ENCODE measurements at regions not wholly inside any gene's neighbourhood (a gene's known extent, or its start where the extent isn't known, plus 50 kb on each side); places are given as distances from the start of the nearest gene placed in this dataset.

GRCh38 chr4:129994715-129995114 lies 898.8 kb downstream of the C4orf33 start:
- H3K56ac ChIP-seq (ENCODE audit: extremely low read depth, insufficient read depth, low read length): no peak overlapping the region
- no peak overlapping the region for H4K91ac ChIP-seq (ENCODE audit: insufficient read depth, low read depth, low read length)
- H3K27me3 ChIP-seq (ENCODE audit: control insufficient read depth, insufficient read depth, low read length): no peaks in the 10 kb centered on the region
- H2BK5ac ChIP-seq (ENCODE audit: low read depth, low read length, poor library complexity, severe bottlenecking): no peak overlapping the region
- H2AFZ ChIP-seq (replicated peaks; ENCODE audit: low read length, poor library complexity): no peak overlapping the region
- H3K9me1 ChIP-seq (ENCODE audit: insufficient read depth, low read length): no peaks in the 10 kb centered on the region
- H3K18ac ChIP-seq (ENCODE audit: low read depth, low read length): no peak overlapping the region
- intact Hi-C loops (cut with micrococcal nuclease) (no loop called here), in situ Hi-C loops (cut with MboI; ENCODE audit: low sequenced_read_pairs) (no loop called here), dilution Hi-C loops (cut with HindIII; ENCODE audit: low sequenced_read_pairs, unreplicated experiment) (no loop called here)
- no peak overlapping the region for H3K9ac ChIP-seq (ENCODE audit: low read depth, low read length)
- POLR2A ChIA-PET (ENCODE audit: unreplicated experiment): no interaction called here
- H3K23ac ChIP-seq (ENCODE audit: low read depth, low read length): no peak overlapping the region
- no peak overlapping the region for H2AK5ac ChIP-seq (ENCODE audit: low read depth, low read length)
- no peak overlapping the region for H2AK9ac ChIP-seq (replicated peaks; ENCODE audit: low read depth, low read length, poor library complexity)
- WGBS, 2 experiments (ENCODE audit: extremely low coverage in 2 of 2, insufficient read length in 1 of 2): no CpG with 5 or more reads among the region's 4 CpGs
- CTCF ChIA-PET: no interaction called here
- no peaks in the 10 kb centered on the region for H3K4me1 ChIP-seq (ENCODE audit: control insufficient read depth, insufficient read depth, low read length)
- DNase-seq (no peak), ATAC-seq (ENCODE audit: low read depth) (no peak)
- H3K4ac ChIP-seq (ENCODE audit: low read depth, low read length): no peak overlapping the region
- no peak overlapping the region for H2BK120ac ChIP-seq (ENCODE audit: low read depth, low read length)
- H3K4me3 ChIP-seq (ENCODE audit: insufficient read depth, low read depth, low read length): no peak overlapping the region
- no peak overlapping the region for H2BK15ac ChIP-seq (ENCODE audit: low read depth, low read length)
- no peak overlapping the region for H2BK20ac ChIP-seq (ENCODE audit: low read depth, low read length)
- H3K79me1 ChIP-seq (ENCODE audit: low read depth in 1 of 2, low read length in 2 of 2): no peaks in the 10 kb centered on the region
- no TSS peak for BruUV-seq (replicated peaks)
- H4K20me1 ChIP-seq (ENCODE audit: insufficient read depth, low read length): no peaks in the 10 kb centered on the region
- no peaks in the 10 kb centered on the region for H3K36me3 ChIP-seq (ENCODE audit: control insufficient read depth, insufficient read depth, low read length)
- H4K8ac ChIP-seq (ENCODE audit: low read depth in 2 of 2, low read length in 2 of 2): no peak overlapping the region
- H3K9me3 ChIP-seq (ENCODE audit: control insufficient read depth, insufficient read depth, low read length): peaks cover 10% of the 10 kb centered on the region
- TF ChIP-seq RAD21 (IDR thresholded peaks at IDR 0.05; ENCODE audit: low read length): no peak
- no peak for TF ChIP-seq RFX5 (IDR thresholded peaks at IDR 0.05; ENCODE audit: low read depth, low read length)
- no peak for TF ChIP-seq SMC3 (IDR thresholded peaks at IDR 0.05; ENCODE audit: low read depth, low read length)
- TF ChIP-seq ELK1 (IDR thresholded peaks at IDR 0.05; ENCODE audit: borderline replicate concordance, low read depth, low read length): no peak
- TF ChIP-seq NFE2L2 (IDR thresholded peaks at IDR 0.05; ENCODE audit: low read depth, low read length): no peak
- no peak for TF ChIP-seq RCOR1 (IDR thresholded peaks at IDR 0.05; ENCODE audit: insufficient replicate concordance, low read length)
- TF ChIP-seq FOS (IDR thresholded peaks at IDR 0.05; ENCODE audit: low read depth, low read length): no peak
- TF ChIP-seq MXI1 (IDR thresholded peaks at IDR 0.05; ENCODE audit: borderline replicate concordance, low read depth, low read length): no peak
- no peak for TF ChIP-seq BHLHE40 (IDR thresholded peaks at IDR 0.05; ENCODE audit: low read depth, low read length)
- no peak for TF ChIP-seq MAFK (IDR thresholded peaks at IDR 0.05; ENCODE audit: low read depth, low read length)
- TF ChIP-seq MAZ (IDR thresholded peaks at IDR 0.05; ENCODE audit: borderline replicate concordance, low read depth, low read length): no peak
- no peak for TF ChIP-seq POLR2A (IDR thresholded peaks at IDR 0.05; ENCODE audit: low read depth, low read length)
- no peak overlapping the region for H3K27ac ChIP-seq (ENCODE audit: insufficient read depth, low read length)
- H3K4me2 ChIP-seq (ENCODE audit: low read depth, low read length): no peak overlapping the region
- no peak overlapping the region for H3K14ac ChIP-seq (replicated peaks; ENCODE audit: low read depth, low read length)
- no peak overlapping the region for H4K5ac ChIP-seq (ENCODE audit: low read depth, low read length)

All from IMR-90 (cell line).